ENCODE measurements at regions not wholly inside any gene's neighbourhood (a gene's known extent, or its start where the extent isn't known, plus 50 kb on each side); places are given as distances from the start of the nearest gene placed in this dataset.
"Not testable (repeated sequence)": the region's sequence is repeated elsewhere in the genome, so short reads cannot be mapped to it uniquely, and the experiment has no call there.

DNA sequence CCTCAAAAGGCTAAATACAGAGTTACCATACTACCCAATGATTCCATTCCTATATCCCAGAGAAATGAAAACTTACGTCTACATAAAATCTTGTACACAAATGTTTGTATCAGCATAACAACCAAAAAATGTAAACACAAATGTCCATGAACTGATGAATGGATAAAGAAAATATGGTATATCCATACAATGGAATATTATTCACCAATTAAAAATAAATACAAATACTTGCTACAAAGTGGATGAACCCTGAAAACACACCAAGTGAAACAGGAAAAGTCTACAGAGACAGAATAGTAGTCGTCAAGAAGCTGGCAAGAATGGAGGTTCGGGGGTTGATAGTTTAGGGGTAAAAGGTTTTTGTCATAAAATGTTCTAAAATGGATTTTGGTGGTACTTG is 54.0 kb upstream of the ANKRD28 start:
- DNase-seq (ENCODE audit: low spot score), result no peak

DNA sequence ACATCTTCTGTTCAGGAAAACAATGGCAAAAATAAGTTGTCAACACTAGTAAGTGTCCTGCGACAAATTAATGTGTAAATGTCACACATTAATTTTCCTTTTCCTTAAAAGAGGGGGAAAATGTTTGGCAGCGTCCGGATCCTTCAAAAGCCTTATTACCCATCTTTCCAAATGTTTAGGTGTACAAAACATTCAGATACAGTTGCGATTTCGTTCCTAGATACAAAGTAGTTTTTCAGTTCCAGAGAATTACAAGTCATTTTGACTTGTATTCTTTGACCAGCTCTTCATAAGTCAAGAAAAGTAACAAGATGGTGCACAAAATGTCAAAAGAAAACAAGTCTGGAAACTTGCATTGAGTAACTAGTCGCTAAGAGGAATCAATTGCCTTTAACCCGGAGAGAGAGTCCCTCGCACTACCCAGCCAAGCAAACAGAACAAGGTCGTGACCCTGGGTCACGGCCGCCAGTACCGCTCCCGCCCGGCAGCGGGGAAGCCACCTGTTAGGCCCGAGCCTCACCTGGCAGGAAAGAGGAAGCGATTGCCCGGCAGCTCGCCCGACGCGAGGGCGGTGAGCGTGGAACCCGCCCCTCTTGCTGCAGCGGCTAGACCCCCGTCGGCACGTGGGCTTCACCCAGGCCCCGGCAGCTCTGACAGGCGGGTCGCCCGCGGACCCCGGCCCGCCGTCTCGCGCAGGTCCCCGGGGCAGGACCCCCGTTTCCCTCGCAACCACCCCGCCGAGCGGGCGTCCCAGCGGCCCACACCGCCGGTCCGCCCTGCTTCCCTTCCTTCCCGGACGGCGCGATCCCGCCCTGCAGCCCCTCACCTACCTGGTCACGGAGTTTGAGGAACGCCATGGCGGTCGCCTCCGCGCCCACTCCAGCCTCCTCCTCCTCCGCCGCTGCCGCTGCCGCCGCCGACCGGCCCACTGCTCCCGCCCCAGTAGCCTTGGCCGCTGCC is 61.0 kb upstream of the ANKRD28 start:
- peak; percentile 56 for DNase-seq (ENCODE audit: low spot score)

DNA sequence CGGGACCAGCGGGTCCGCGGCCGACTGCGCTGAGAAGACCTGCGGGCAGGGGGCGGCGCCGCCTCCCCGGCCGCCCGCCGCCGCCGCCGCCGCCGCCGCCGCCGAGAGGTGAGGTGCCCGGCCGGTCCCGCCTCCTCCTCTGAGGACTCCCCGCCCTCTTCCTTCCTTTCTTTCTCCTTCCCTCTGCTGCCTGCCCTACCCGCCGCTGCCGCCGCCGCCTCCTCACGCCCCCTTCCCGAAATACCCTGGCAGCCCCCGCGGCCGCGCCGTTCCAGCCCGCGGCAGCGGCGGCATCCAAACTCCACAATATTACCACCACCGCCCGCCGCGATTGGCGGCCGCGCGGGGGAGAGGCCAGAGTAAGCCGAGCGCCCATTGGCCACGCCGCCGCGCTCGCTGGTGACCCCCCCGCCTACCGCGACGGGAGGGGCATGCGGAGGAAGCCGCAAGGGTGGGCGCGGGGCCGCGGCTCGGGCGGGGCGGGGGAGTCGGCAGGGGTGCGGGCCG is 61.8 kb upstream of the ANKRD28 start:
- peak; percentile 73 for DNase-seq (ENCODE audit: low spot score)

GRCh38 chr3:15860014-15860934 is 62.5 kb upstream of the ANKRD28 start:
- peak; percentile 23 for DNase-seq (ENCODE audit: low spot score)

DNA sequence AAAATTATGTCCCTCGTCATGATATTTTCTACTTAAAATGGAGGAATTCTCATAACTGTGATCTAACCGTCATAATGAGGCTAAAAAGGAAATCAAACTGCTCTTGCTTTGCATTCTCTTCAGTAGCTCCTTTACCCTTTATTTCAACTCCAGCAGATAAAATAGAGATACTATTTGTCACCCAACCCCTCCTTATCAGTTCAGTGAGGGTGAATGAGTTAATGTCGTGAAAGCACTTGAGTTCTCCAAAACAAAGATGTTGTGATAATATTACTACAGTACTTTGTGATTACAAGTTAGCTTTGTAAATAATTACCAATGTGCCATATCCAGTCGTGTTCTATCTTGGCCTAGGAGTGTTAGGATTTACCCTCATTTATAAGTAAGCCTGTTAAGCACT is 63.4 kb upstream of the ANKRD28 start:
- DNase-seq (ENCODE audit: low spot score), result no peak

DNA sequence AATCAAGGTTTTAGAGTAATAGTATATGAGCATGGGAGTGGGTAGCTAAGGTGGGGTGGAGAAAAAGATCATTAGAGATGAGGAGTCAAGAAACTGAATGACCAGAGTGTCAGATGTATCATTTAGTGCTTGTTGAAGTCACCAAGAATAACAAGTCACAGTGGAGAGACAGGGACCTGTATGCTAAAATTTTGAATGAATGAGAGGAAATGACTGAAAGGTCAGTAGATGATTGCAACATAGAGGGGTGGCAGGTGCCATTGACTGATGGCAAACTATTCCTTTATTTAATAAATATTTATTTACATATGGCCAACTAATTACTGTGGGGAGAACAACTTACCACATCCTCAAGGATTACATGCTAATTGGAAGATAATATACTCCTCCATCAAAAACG is 75.0 kb upstream of the ANKRD28 start:
- no peak for DNase-seq (ENCODE audit: low spot score)

- no peak for DNase-seq (ENCODE audit: low spot score)
Observed at GRCh38 chr3:15873415-15873814, 75.6 kb upstream of the ANKRD28 start.

- no peak for DNase-seq (ENCODE audit: low spot score)
Observed at GRCh38 chr3:15875016-15875689, 77.4 kb upstream of the ANKRD28 start.

DNA sequence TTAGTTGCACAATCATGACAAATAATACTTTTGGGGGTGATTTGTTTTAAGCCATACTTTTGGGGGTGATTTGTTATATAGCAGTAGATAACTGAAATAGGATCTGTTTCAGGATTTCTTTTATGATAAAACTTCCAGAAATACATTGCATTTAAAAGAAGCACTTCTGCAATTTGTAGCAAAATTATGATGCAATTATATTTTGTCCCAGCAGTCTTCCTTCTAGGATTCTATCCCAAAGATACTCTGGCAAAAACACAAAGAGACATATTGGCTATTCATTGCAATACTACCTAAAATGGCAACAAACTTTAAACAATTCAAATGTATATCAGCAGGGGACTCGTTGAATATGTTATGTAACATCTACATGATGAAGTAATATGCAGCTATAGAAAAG is 78.9 kb upstream of the ANKRD28 start:
- no peak for DNase-seq (ENCODE audit: low spot score)

- DNase-seq (ENCODE audit: low spot score), result no peak
Observed at GRCh38 chr3:15877813-15878212, 80.0 kb upstream of the ANKRD28 start.

GRCh38 chr3:15879787-15880186 is 82.0 kb upstream of the ANKRD28 start:
- DNase-seq (ENCODE audit: low spot score), result not testable (repeated sequence)

GRCh38 chr3:15882577-15882976 is 84.8 kb upstream of the ANKRD28 start:
- no peak for DNase-seq (ENCODE audit: low spot score)

GRCh38 chr3:15884132-15884531 is 86.4 kb upstream of the ANKRD28 start:
- DNase-seq (ENCODE audit: low spot score), result no peak

DNA sequence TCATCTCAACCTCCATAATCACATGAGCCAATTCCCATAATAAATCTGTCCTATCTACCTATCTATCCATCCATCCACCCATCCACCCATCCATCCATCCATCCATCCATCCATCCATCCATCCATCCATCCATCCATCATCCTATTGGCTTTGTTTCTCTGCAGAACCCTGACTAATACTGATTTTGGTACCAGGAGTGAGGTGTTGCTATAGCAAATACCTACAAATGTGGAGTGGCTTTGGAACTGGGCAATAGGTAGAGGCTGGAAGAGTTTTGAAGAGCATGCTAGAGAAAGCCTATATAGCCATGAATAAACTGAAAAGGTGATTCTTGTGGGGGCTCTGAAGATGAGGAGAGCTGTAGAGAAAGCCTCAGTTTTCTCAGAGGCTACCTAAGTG is 88.7 kb upstream of the ANKRD28 start:
- no peak for DNase-seq (ENCODE audit: low spot score)

GRCh38 chr3:15887261-15887660 is 89.5 kb upstream of the ANKRD28 start:
- DNase-seq (ENCODE audit: low spot score), result no peak

DNA sequence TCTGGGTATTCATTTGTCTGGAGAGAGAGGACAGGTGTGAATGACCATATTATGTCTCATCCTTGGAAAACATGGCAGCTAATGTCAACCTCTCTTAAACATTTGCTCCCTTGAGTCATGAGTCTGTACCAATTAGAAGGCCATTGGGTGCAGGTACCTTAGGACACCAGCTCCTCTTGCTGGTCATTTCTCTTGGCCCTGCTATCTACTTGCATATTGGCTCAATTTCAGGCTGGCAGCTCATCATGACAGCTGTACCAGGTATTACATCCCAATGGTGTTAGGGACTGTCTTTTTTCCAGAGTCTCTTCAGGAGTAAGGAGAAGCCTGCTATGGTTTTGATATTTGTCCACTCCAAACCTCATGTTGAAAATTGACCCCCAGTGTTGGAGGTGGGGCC is 92.2 kb upstream of the ANKRD28 start:
- DNase-seq (ENCODE audit: low spot score), result no peak

- DNase-seq (ENCODE audit: low spot score), result no peak
Observed at GRCh38 chr3:15892311-15893227, 94.8 kb upstream of the ANKRD28 start.

DNA sequence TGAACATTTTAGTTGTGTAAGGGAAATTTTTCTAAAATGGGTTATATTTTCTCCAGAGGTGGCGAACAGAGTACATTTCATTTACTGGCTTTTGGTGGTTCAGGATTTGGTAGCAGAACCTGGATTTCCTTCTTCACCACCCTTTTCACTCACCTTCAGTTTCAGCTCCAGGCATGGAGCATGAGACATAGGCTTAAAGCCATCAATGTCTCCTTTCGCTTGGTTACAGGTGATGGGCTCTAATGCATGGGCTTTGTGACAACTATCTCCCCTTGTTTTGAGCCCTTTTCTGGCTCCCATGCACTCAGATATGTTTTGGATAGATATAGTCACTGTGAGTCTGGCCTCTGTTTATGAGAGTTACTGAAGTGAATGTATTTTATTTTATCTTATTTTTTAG is 96.6 kb upstream of the ANKRD28 start:
- no peak for DNase-seq (ENCODE audit: low spot score)

GRCh38 chr3:15896500-15896899 is 98.7 kb upstream of the ANKRD28 start:
- DNase-seq (ENCODE audit: low spot score), result no peak

GRCh38 chr3:15899388-15899787 is 101.6 kb upstream of the ANKRD28 start:
- DNase-seq (ENCODE audit: low spot score), result no peak

- DNase-seq (ENCODE audit: low spot score), result no peak
Observed at GRCh38 chr3:15903164-15903563, 105.4 kb upstream of the ANKRD28 start.

Data from mucosa of gallbladder (tissue), 1 donor.